ENCODE measurements at regions not wholly inside any gene's neighbourhood (a gene's known extent, or its start where the extent isn't known, plus 50 kb on each side); places are given as distances from the start of the nearest gene placed in this dataset.

- Histone ChIP-seq H3K27ac (ENCODE audit: low read depth in 1 of 2, low read length in 2 of 2) (no peak overlapping the region), H3K79me2 (ENCODE audit: insufficient read depth, low read length) (no peaks in the 10 kb centered on the region), H3K4me2 (replicated peaks; ENCODE audit: extremely low read depth, low read length, poor library complexity, severe bottlenecking) (no peak overlapping the region), H3K36me3 (replicated peaks in 1 of 2; ENCODE audit: control insufficient read depth in 1 of 2, insufficient read depth in 2 of 2, low read length in 2 of 2) (no peaks in the 10 kb centered on the region), H3K9ac (ENCODE audit: insufficient read depth, low read length, poor library complexity, severe bottlenecking) (no peak overlapping the region), H3K9me3 (replicated peaks in 1 of 2; ENCODE audit: control insufficient read depth in 1 of 2, insufficient read depth in 1 of 2, low read length in 2 of 2) (peaks cover 0 to 11% of the 10 kb centered on the region in 2 donors), H3K4me1 (ENCODE audit: control insufficient read depth in 1 of 2, insufficient read depth in 2 of 2, low read length in 2 of 2) (no peaks in the 10 kb centered on the region), H2AFZ (ENCODE audit: insufficient read depth, low read depth, low read length, poor library complexity, severe bottlenecking) (no peak overlapping the region), H3K4me3 (replicated peaks in 1 of 3; ENCODE audit: low read depth in 2 of 3, low read length in 3 of 3) (no peak overlapping the region), H3K27me3 (ENCODE audit: control insufficient read depth in 2 of 2, insufficient read depth in 2 of 2, low read length in 2 of 2) (no peaks in the 10 kb centered on the region), H4K20me1 (ENCODE audit: insufficient read depth, low read length) (no peaks in the 10 kb centered on the region)
- DNase-seq: no peak
- no peak for TF ChIP-seq CTCF (IDR thresholded peaks at IDR 0.05)
- H3K27me3 Mint-ChIP-seq (ENCODE audit: low read depth in 3 of 3): peaks cover 2 to 5% (median 4%) of the 10 kb centered on the region in 3 donors
- H3K36me3 Mint-ChIP-seq: no peaks in the 10 kb centered on the region
- no peak overlapping the region for H3K27ac Mint-ChIP-seq
- H3K4me1 Mint-ChIP-seq: peaks cover 7% of the 10 kb centered on the region
- intact Hi-C loops (cut with micrococcal nuclease): no loop called here
- WGBS (ENCODE audit: insufficient coverage): 100% methylated on average over 2 of the region's 3 CpGs
- no peak overlapping the region for H3K4me3 Mint-ChIP-seq
- peaks cover 5 to 16% (median 12%) of the 10 kb centered on the region in 7 donors for H3K9me3 Mint-ChIP-seq
Measured at GRCh38 chr9:97128919-97129318, 90.0 kb upstream of the CTSV start.

GRCh38 chr9:97124256-97124655, 85.3 kb upstream of the CTSV start:
- Histone ChIP-seq H2AFZ (ENCODE audit: insufficient read depth, low read depth, low read length, poor library complexity, severe bottlenecking) (no peak overlapping the region), H3K79me2 (ENCODE audit: insufficient read depth, low read length) (no peaks in the 10 kb centered on the region), H3K4me1 (ENCODE audit: control insufficient read depth in 1 of 2, insufficient read depth in 2 of 2, low read length in 2 of 2) (no peaks in the 10 kb centered on the region), H3K4me2 (replicated peaks; ENCODE audit: extremely low read depth, low read length, poor library complexity, severe bottlenecking) (no peak overlapping the region), H3K36me3 (replicated peaks in 1 of 2; ENCODE audit: control insufficient read depth in 1 of 2, insufficient read depth in 2 of 2, low read length in 2 of 2) (no peaks in the 10 kb centered on the region), H3K27me3 (ENCODE audit: control insufficient read depth in 2 of 2, insufficient read depth in 2 of 2, low read length in 2 of 2) (no peaks in the 10 kb centered on the region), H3K27ac (ENCODE audit: low read depth in 1 of 2, low read length in 2 of 2) (no peak overlapping the region), H4K20me1 (ENCODE audit: insufficient read depth, low read length) (no peaks in the 10 kb centered on the region), H3K4me3 (replicated peaks in 1 of 3; ENCODE audit: low read depth in 2 of 3, low read length in 3 of 3) (no peak overlapping the region), H3K9ac (ENCODE audit: insufficient read depth, low read length, poor library complexity, severe bottlenecking) (no peak overlapping the region), H3K9me3 (replicated peaks in 1 of 2; ENCODE audit: control insufficient read depth in 1 of 2, insufficient read depth in 1 of 2, low read length in 2 of 2) (peaks cover 7 to 10% of the 10 kb centered on the region in 2 donors)
- no peak for TF ChIP-seq CTCF (IDR thresholded peaks at IDR 0.05)
- H3K27ac Mint-ChIP-seq: peak overlapping the region in 2 of 7 donors; percentile 32 to 43
- H3K27me3 Mint-ChIP-seq (ENCODE audit: low read depth in 3 of 3): peaks cover 2 to 4% (median 3%) of the 10 kb centered on the region in 3 donors
- H3K4me1 Mint-ChIP-seq: peaks cover 7% of the 10 kb centered on the region
- H3K36me3 Mint-ChIP-seq: no peaks in the 10 kb centered on the region
- DNase-seq: no peak
- H3K4me3 Mint-ChIP-seq: no peak overlapping the region
- H3K9me3 Mint-ChIP-seq: peaks cover 8 to 21% (median 15%) of the 10 kb centered on the region in 7 donors
- intact Hi-C loops (cut with micrococcal nuclease): no loop called here
- WGBS (ENCODE audit: insufficient coverage): 52% methylated on average over 2 of the region's 4 CpGs

Measured in CD14-positive monocyte (primary cell).